ENCODE measurements at regions not wholly inside any gene's neighbourhood (a gene's known extent, or its start where the extent isn't known, plus 50 kb on each side); places are given as distances from the start of the nearest gene placed in this dataset.

DNA sequence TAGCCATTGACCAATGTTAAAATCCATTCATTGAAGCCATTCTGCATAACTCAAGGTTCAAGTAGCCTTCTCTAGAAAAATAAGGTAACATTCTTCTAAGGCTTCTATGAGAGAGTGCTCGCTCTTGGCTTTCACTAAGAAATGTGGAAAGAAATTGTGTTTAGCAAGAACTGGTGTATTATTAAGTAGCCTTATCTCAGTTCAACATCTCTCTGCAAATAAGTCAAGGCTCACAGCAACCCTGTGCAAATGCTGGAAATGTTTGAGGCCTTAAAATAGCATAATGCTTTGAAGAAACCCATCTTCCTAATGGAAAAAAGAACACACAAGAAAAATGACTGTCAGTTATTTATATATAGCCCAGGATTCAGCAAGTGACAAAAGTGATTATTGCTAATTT, 254.1 kb upstream of the PROX1 start:
- TF ChIP-seq CTCF (IDR thresholded peaks at IDR 0.05): no peak
- no peak for TF ChIP-seq TCF7L2 (IDR thresholded peaks at IDR 0.05; ENCODE audit: low read depth, low read length)

Data from Panc1 (cell line).